HEK293 (cell line): ENCODE measurements at regions not wholly inside any gene's neighbourhood (a gene's known extent, or its start where the extent isn't known, plus 50 kb on each side); places are given as distances from the start of the nearest gene placed in this dataset.
"Not testable (repeated sequence)": the region's sequence is repeated elsewhere in the genome, so short reads cannot be mapped to it uniquely, and the experiment has no call there.

Experiments
- CTCF ChIA-PET: fragments of 350-600 bp; formaldehyde crosslinking; extraction: SDS; loops from one replicate; lab custom pipeline; 2021; ENCODE audit warnings: antibody characterized with exemption; lab: Yijun Ruan, JAX
- POLR2A ChIA-PET: fragments of 300-600 bp; formaldehyde crosslinking; extraction: SDS; loops from one replicate; lab custom pipeline; 2020; ENCODE audit warnings: antibody characterized with exemption, inconsistent platforms; lab: Yijun Ruan, JAX
- H3K27ac ChIP-seq: fragments of 200-500 bp; sonication (Bioruptor generic); 2 replicates; pipeline ENCODE4 v1.5.1; 2014; ENCODE audit warnings: low read depth, low read length, control low read depth, inconsistent platforms; ENCODE audit errors: extremely low read depth
- H3K36me3 ChIP-seq, 2 experiments: fragments of 200-500 bp in 1 of 2; sonication (Bioruptor generic) in 1 of 2; 1 replicate in 1 of 2; 2 replicates in 1 of 2; pipeline ENCODE4 v1.5.1; 2014 to 2017; ENCODE audit warnings: inconsistent platforms in 2 of 2, low read length in 2 of 2; ENCODE audit not compliant: control insufficient read depth in 2 of 2, insufficient read depth in 1 of 2
- H3K4me1 ChIP-seq: fragments of 200-500 bp; sonication (Bioruptor generic); 2 replicates; pipeline ENCODE4 v1.5.1; 2014; ENCODE audit warnings: mild to moderate bottlenecking, low read length, inconsistent platforms; ENCODE audit not compliant: control insufficient read depth, insufficient read depth
- H3K4me3 ChIP-seq: 2 replicates; pipeline ENCODE4 v1.5.1; 2011; ENCODE audit warnings: low read depth, mild to moderate bottlenecking, control low read depth, low read length, moderate library complexity
- H3K9me3 ChIP-seq: fragments of 200-500 bp; sonication (Bioruptor generic); 2 replicates; pipeline ENCODE4 v1.5.1; 2014; ENCODE audit warnings: low read depth, low read length, inconsistent platforms; ENCODE audit not compliant: control insufficient read depth, insufficient read depth
- BCL11A ChIP-seq: fragments of 450-650 bp; formaldehyde crosslinking; IDR thresholded peaks from 2 replicates; pipeline ENCODE4 v1.5.1; 2016; ENCODE audit warnings: low read depth, missing biosample characterization, missing genetic modification characterization
- BCL11B ChIP-seq: fragments of 450-650 bp; formaldehyde crosslinking; IDR thresholded peaks from 2 replicates; pipeline ENCODE4 v1.5.1; 2016; ENCODE audit warnings: low read depth, missing biosample characterization, missing genetic modification characterization
- GLIS2 ChIP-seq: fragments of 450-650 bp; formaldehyde crosslinking; IDR thresholded peaks from 2 replicates; pipeline ENCODE4 v1.5.1; 2016; ENCODE audit warnings: missing biosample characterization, missing genetic modification characterization
- KLF10 ChIP-seq: fragments of 450-650 bp; IDR thresholded peaks from 2 replicates; pipeline ENCODE4 v1.5.1; 2018; ENCODE audit warnings: missing biosample characterization, mild to moderate bottlenecking, missing genetic modification characterization
- PRDM1 ChIP-seq: fragments of 450-650 bp; formaldehyde crosslinking; IDR thresholded peaks from 2 replicates; pipeline ENCODE4; 2016; ENCODE audit warnings: missing biosample characterization, missing genetic modification characterization
- SALL2 ChIP-seq: fragments of 450-650 bp; formaldehyde crosslinking; IDR thresholded peaks from 2 replicates; pipeline ENCODE4 v1.5.0; 2017; ENCODE audit warnings: missing biosample characterization, mild to moderate bottlenecking, missing genetic modification characterization, borderline replicate concordance
- SP3 ChIP-seq: fragments of 450-650 bp; formaldehyde crosslinking; IDR thresholded peaks from 2 replicates; pipeline ENCODE4 v1.5.1; 2016; ENCODE audit warnings: missing biosample characterization, missing genetic modification characterization
- WT1 ChIP-seq: fragments of 450-650 bp; formaldehyde crosslinking; IDR thresholded peaks from 2 replicates; pipeline ENCODE4 v1.5.1; 2016; ENCODE audit warnings: missing biosample characterization, missing genetic modification characterization
- ZBTB17 ChIP-seq: fragments of 450-650 bp; formaldehyde crosslinking; IDR thresholded peaks from 2 replicates; pipeline ENCODE4 v1.5.1; 2016; ENCODE audit warnings: missing biosample characterization, missing genetic modification characterization
- ZFP69B ChIP-seq: fragments of 450-650 bp; formaldehyde crosslinking; IDR thresholded peaks from 2 replicates; pipeline ENCODE4 v1.5.1; 2016; ENCODE audit warnings: missing biosample characterization, missing genetic modification characterization
- ZNF10 ChIP-seq: fragments of 450-650 bp; formaldehyde crosslinking; IDR thresholded peaks from 2 replicates; pipeline ENCODE4 v1.5.1; 2017; ENCODE audit warnings: missing biosample characterization, missing genetic modification characterization
- ZNF214 ChIP-seq: fragments of 450-650 bp; formaldehyde crosslinking; IDR thresholded peaks from 2 replicates; pipeline ENCODE4 v1.5.1; 2017; ENCODE audit warnings: missing biosample characterization, mild to moderate bottlenecking, missing genetic modification characterization, borderline replicate concordance
- ZNF433 ChIP-seq: fragments of 450-650 bp; formaldehyde crosslinking; IDR thresholded peaks from 2 replicates; pipeline ENCODE4 v1.5.1; 2016; ENCODE audit warnings: missing biosample characterization, missing genetic modification characterization, low read depth
- ZNF501 ChIP-seq: fragments of 450-650 bp; formaldehyde crosslinking; IDR thresholded peaks from 2 replicates; pipeline ENCODE4 v1.5.1; 2016; ENCODE audit warnings: missing biosample characterization, missing genetic modification characterization
- ZNF530 ChIP-seq: fragments of 450-650 bp; formaldehyde crosslinking; IDR thresholded peaks from 2 replicates; pipeline ENCODE4 v1.5.1; 2016; ENCODE audit warnings: low read depth, missing biosample characterization, missing genetic modification characterization
- ZNF660 ChIP-seq: fragments of 450-650 bp; IDR thresholded peaks from 2 replicates; pipeline ENCODE4 v1.5.1; 2018; ENCODE audit warnings: missing biosample characterization, mild to moderate bottlenecking, missing genetic modification characterization
- ZNF670 ChIP-seq: fragments of 450-650 bp; formaldehyde crosslinking; IDR thresholded peaks from 2 replicates; pipeline ENCODE4 v1.5.1; 2016; ENCODE audit warnings: missing biosample characterization, missing genetic modification characterization, low read depth
- ZNF707 ChIP-seq: fragments of 450-650 bp; formaldehyde crosslinking; IDR thresholded peaks from 2 replicates; pipeline ENCODE4 v1.5.1; 2016; ENCODE audit warnings: missing biosample characterization, missing genetic modification characterization
- ZNF776 ChIP-seq: fragments of 450-650 bp; formaldehyde crosslinking; IDR thresholded peaks from 2 replicates; pipeline ENCODE4 v1.5.0; 2017; ENCODE audit warnings: missing biosample characterization, missing genetic modification characterization, borderline replicate concordance
- TF ChIP-seq, protein P1 (sequence below): fragments of 450-650 bp; formaldehyde crosslinking; IDR thresholded peaks from 2 replicates; pipeline ENCODE4; 2016; ENCODE audit warnings: missing biosample characterization, missing genetic modification characterization
- TF ChIP-seq, protein P2 (sequence below): fragments of 450-650 bp; formaldehyde crosslinking; IDR thresholded peaks from 2 replicates; pipeline ENCODE4 v1.5.1; 2016; ENCODE audit warnings: missing biosample characterization, missing genetic modification characterization
- TF ChIP-seq, protein P3 (sequence below): fragments of 450-650 bp; formaldehyde crosslinking; IDR thresholded peaks from 2 replicates; pipeline ENCODE4 v1.5.1; 2017; ENCODE audit warnings: missing biosample characterization, missing genetic modification characterization

DNA sequence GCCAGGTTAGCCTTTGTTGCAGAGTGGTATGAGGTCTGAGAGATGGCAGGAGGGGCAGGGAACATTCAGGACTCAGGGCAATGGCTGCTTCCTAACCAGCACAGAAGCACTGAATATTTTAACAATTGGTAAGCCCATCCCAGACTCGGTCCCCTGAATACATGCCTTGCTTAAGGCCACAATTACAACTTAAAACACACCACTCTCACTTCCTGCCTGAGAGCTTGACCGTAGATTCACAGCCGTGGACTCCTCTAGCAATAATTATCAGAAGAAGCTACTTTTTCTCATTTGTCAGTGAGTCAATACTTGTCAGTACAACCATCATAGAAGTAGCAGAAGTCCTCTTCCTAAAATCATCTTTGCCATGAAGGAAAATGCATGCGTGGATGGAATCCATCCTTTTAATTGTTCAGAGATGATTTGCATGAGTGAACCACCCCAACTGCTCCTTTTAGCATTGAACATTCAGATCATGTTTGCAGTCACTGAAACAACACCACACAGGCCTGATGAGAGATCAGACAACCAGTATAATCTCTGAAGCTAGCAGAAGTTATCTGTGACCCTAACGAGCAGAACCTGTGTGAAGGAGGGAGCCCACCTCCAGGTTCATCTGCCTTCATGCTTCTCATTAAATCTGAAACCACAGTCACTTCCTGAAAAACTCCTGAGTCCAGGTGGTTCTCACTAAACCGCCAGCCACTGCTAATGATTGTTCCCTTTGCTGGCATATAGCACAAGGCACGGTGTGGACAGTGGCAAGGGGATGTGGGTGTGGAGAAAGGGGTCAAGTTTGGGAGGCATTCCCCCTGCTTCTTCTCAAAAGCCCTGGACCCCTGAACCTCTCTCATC, 333.9 kb upstream of the CNR1 start (continued):
- no peak for TF ChIP-seq ZBTB17 (tag by site-specific recombination)

DNA sequence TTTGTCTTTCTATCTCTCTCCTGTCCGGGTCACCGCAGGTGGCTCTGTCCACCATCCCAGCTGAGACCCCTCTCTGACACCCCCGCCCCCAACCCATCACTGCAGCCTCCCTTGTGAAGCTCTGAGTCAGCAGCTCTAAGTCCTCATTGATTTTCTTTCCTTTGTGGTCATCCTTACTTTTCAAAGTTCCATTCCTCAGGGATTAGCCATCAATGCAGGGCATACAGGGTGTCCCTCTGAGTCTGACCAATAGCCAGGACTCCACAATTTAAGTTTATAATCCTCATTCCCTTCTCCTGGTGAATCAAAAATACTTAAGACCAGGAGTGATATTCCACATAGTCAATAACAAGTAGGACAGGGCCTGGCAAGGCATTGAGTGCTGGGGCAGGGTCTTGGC, 333.3 kb upstream of the CNR1 start:
- H3K36me3 ChIP-seq, result no peaks in the 10 kb centered on the region
- H3K4me1 ChIP-seq, result no peaks in the 10 kb centered on the region
- TF ChIP-seq, protein P1, sequence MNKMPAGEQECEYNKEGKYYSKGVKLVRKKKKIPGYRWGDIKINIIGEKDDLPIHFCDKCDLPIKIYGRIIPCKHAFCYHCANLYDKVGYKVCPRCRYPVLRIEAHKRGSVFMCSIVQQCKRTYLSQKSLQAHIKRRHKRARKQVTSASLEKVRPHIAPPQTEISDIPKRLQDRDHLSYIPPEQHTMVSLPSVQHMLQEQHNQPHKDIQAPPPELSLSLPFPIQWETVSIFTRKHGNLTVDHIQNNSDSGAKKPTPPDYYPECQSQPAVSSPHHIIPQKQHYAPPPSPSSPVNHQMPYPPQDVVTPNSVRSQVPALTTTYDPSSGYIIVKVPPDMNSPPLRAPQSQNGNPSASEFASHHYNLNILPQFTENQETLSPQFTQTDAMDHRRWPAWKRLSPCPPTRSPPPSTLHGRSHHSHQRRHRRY (tag by site-specific recombination), result no peak
- no peak for TF ChIP-seq BCL11B
- TF ChIP-seq ZNF660 (tag by site-specific recombination), result no peak
- no peak for TF ChIP-seq GLIS2
- TF ChIP-seq KLF10 (tag by site-specific recombination), result no peak
- TF ChIP-seq BCL11A, result no peak
- TF ChIP-seq ZNF214 (tag by site-specific recombination), result no peak
- TF ChIP-seq PRDM1 (tag by site-specific recombination), result no peak
- TF ChIP-seq, protein P2, sequence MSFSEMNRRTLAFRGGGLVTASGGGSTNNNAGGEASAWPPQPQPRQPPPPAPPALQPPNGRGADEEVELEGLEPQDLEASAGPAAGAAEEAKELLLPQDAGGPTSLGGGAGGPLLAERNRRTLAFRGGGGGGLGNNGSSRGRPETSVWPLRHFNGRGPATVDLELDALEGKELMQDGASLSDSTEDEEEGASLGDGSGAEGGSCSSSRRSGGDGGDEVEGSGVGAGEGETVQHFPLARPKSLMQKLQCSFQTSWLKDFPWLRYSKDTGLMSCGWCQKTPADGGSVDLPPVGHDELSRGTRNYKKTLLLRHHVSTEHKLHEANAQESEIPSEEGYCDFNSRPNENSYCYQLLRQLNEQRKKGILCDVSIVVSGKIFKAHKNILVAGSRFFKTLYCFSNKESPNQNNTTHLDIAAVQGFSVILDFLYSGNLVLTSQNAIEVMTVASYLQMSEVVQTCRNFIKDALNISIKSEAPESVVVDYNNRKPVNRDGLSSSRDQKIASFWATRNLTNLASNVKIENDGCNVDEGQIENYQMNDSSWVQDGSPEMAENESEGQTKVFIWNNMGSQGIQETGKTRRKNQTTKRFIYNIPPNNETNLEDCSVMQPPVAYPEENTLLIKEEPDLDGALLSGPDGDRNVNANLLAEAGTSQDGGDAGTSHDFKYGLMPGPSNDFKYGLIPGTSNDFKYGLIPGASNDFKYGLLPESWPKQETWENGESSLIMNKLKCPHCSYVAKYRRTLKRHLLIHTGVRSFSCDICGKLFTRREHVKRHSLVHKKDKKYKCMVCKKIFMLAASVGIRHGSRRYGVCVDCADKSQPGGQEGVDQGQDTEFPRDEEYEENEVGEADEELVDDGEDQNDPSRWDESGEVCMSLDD (tag by site-specific recombination), result no peak
- no peak for TF ChIP-seq ZNF10 (tag by site-specific recombination)
- no peak for TF ChIP-seq ZNF776
- TF ChIP-seq, all 188 proteins: peak for 0
- CTCF ChIA-PET, result interaction anchor here (0.6 kb wide), 1 partner anchor 577 kb away, joined by 3 read pairs; no protein-coding TSS in a partner anchor
- Histone ChIP-seq H3K27ac (no peak overlapping the region), H3K4me3 (no peak overlapping the region), H3K9me3 (no peaks in the 10 kb centered on the region; the same call in 1 of the 2 replicates)
- POLR2A ChIA-PET, result no interaction called here

DNA sequence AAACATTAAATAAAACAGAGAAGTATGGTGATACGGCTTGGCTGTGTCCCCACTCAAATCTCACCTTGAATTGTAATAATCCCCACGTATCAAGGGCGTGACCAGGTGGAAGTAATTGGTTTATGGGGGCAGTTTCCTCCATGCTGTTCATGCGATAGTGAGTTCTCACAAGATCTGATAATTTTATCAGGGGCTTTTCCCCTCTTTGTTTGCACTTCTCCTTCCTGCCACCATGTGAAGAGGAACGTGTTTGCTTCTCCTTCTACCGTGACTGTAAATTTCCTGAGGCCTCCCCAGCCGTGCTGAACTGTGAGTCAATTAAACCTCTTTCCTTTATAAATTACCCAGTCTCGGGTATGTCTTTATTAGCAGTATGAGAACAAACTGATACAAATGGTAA, 331.3 kb upstream of the CNR1 start:
- H3K4me1 ChIP-seq, H3K36me3 ChIP-seq, H3K9me3 ChIP-seq, H3K27ac ChIP-seq, POLR2A ChIA-PET, H3K4me3 ChIP-seq: not testable (repeated sequence)
- CTCF ChIA-PET, result interaction anchor here (1.2 kb wide), 2 partner anchors 22 to 23 kb away, joined by 3 to 4 read pairs; no protein-coding TSS in a partner anchor

DNA sequence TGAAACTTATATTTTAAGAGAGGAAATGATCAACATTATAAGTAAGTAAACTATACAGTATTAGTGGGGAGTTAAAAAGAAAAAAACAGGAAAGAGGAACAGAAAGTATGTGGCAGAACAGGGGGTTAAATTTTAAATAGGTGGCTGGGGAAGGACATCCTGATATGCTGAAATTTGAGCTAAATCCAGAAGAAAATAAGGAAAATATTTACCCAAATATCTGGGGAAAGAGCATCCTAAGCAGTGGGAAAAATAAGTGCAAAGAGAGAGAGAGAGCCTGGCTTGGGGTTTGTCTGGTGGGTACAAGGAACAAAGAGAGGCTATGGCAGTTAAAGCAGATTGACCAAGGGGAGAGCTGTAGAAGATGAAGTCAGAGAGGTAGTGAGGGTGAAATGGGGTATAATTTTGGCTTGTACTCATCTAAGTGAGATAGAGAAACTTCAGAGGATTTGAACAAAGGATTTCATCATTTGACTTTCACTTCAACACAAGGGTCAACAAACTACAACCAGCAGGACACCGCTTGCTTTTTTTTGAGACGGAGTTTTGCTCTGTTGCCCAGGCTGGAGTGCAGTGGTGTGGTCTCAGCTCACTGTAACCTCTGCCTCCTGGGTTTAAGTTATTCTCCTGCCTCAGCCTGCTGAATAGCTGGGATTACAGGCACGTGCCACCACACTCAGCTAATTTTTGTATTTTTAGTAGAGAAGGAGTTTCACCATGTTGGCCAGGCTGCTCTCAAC, 328.4 kb upstream of the CNR1 start:
- TF ChIP-seq, protein P3, sequence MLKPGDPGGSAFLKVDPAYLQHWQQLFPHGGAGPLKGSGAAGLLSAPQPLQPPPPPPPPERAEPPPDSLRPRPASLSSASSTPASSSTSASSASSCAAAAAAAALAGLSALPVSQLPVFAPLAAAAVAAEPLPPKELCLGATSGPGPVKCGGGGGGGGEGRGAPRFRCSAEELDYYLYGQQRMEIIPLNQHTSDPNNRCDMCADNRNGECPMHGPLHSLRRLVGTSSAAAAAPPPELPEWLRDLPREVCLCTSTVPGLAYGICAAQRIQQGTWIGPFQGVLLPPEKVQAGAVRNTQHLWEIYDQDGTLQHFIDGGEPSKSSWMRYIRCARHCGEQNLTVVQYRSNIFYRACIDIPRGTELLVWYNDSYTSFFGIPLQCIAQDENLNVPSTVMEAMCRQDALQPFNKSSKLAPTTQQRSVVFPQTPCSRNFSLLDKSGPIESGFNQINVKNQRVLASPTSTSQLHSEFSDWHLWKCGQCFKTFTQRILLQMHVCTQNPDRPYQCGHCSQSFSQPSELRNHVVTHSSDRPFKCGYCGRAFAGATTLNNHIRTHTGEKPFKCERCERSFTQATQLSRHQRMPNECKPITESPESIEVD, result no peak
- TF ChIP-seq ZNF707 (tag by site-specific recombination) (no peak), SP3 (tag by site-specific recombination) (no peak), ZNF433 (tag by site-specific recombination) (no peak), ZNF670 (tag by site-specific recombination) (no peak), WT1 (no peak), ZFP69B (tag by site-specific recombination) (no peak), ZNF530 (tag by site-specific recombination) (no peak), ZNF501 (tag by site-specific recombination) (no peak), SALL2 (tag by site-specific recombination) (no peak)
- Histone ChIP-seq H3K4me1 (no peaks in the 10 kb centered on the region), H3K4me3 (no peak overlapping the region), H3K27ac (no peak overlapping the region), H3K9me3 (no peaks in the 10 kb centered on the region; the same call in 1 of the 2 replicates), H3K36me3 (no peaks in the 10 kb centered on the region)
- CTCF ChIA-PET, result interaction anchor here (0.6 to 1.1 kb wide), 5 partner anchors 12 to 565 kb away, joined by 3 to 4 read pairs (median 3); no protein-coding TSS in a partner anchor
- POLR2A ChIA-PET, result no interaction called here
